Natural killer cell (primary cell): ENCODE measurements at regions not wholly inside any gene's neighbourhood (a gene's known extent, or its start where the extent isn't known, plus 50 kb on each side); places are given as distances from the start of the nearest gene placed in this dataset.

Experiments used
- ATAC-seq, 3 donors: fragments of 150-1000 bp in 2 of 3; fragments of 200-7000 bp in 1 of 3; cut with Tn5 transposase; 1 replicate in 1 of 3; 2 replicates in 2 of 3; pipeline ENCODE4 v1.10.0; 2021; ENCODE audit warnings: mild to moderate bottlenecking in 2 of 3, moderate library complexity in 2 of 3
- DNase-seq, 2 donors: peaks; one replicate each; pipeline versions ENCODE4 v3.0.0 to v3.0.0-alpha.2; 2013 to 2021; ENCODE audit warnings: mixed read lengths in 1 of 2
- H3K27ac ChIP-seq: one replicate; pipeline ENCODE4 v1.5.1; 2013; ENCODE audit warnings: mild to moderate bottlenecking, low read length
- H3K27me3 ChIP-seq: one replicate; pipeline ENCODE4 v1.6.1; 2013; ENCODE audit warnings: low read length; ENCODE audit not compliant: control insufficient read depth, insufficient read depth
- H3K36me3 ChIP-seq: one replicate; pipeline ENCODE4 v1.6.1; 2013; ENCODE audit warnings: low read length; ENCODE audit not compliant: control insufficient read depth, insufficient read depth
- H3K4me1 ChIP-seq: one replicate; pipeline ENCODE4 v1.6.1; 2013; ENCODE audit warnings: low read length; ENCODE audit not compliant: control insufficient read depth, insufficient read depth
- H3K4me3 ChIP-seq: one replicate; pipeline ENCODE4 v1.5.1; 2013; ENCODE audit warnings: low read length
- H3K9me3 ChIP-seq: one replicate; pipeline ENCODE4 v1.6.1; 2013; ENCODE audit warnings: low read length; ENCODE audit not compliant: control insufficient read depth, insufficient read depth
- H3K27ac Mint-ChIP-seq, 2 donors: one replicate each; pipeline ENCODE4 v1.8.0; 2022; ENCODE audit warnings: mild to moderate bottlenecking in 2 of 2, mixed read lengths in 2 of 2, moderate library complexity in 1 of 2
- H3K27me3 Mint-ChIP-seq, 2 donors: one replicate each; pipeline ENCODE4 v1.8.0; 2022; ENCODE audit warnings: low read depth in 2 of 2, mixed read lengths in 2 of 2
- H3K36me3 Mint-ChIP-seq: one replicate; pipeline ENCODE4 v1.8.0; 2022; ENCODE audit warnings: mixed read lengths
- H3K4me1 Mint-ChIP-seq, 2 donors: one replicate each; pipeline ENCODE4 v1.8.0; 2022; ENCODE audit warnings: mixed read lengths in 2 of 2
- H3K4me3 Mint-ChIP-seq: one replicate; pipeline ENCODE4 v1.8.0; 2022; ENCODE audit warnings: mild to moderate bottlenecking, moderate library complexity, mixed read lengths
- H3K9me3 Mint-ChIP-seq, 2 donors: one replicate each; pipeline ENCODE4 v1.8.0; 2022; ENCODE audit warnings: mixed read lengths in 2 of 2
- CTCF ChIP-seq: fragments of 200-600 bp; IDR thresholded peaks from one replicate; pipeline ENCODE4 v1.8.0; 2022; ENCODE audit warnings: antibody characterized with exemption
- WGBS: methylation state at CpG from one replicate; pipeline ENCODE4 v1.1.7; 2013; ENCODE audit warnings: missing lambda C conversion rate; ENCODE audit not compliant: insufficient coverage; 5-methylcytosine and 5-hydroxymethylcytosine counted together
- intact Hi-C: fragments of 100-400 bp; cut with micrococcal nuclease; formaldehyde crosslinking; loops from one replicate; pipeline ENCODE4 v1.14.2; 2022

DNA sequence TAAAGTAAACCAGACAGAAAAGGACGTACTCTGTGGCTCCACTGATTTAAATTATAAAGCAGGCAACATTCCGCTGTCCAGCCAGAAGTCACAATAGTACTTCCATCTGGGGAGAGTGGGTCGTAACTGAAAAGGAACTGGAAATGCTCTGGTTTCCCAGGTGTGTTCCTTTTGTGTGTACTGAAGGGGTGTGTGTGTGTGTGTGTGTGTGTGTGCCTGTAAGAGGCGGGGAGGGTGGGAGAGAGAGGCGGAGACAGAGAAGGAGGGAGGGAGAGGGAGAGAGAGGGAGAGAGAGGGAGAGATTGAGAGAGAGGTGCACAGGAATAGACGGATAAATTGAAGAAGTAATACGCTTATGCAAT, 178.4 kb upstream of the ZNF184 start:
- no peaks in the 10 kb centered on the region for H3K9me3 ChIP-seq
- WGBS = 37% methylated on average over 7 of the region's 7 CpGs
- peaks cover 6% of the 10 kb centered on the region for H3K36me3 Mint-ChIP-seq
- H3K27ac ChIP-seq = no peak overlapping the region
- peaks cover 15% of the 10 kb centered on the region for H3K27me3 ChIP-seq
- H3K27me3 Mint-ChIP-seq = peaks cover 41 to 49% of the 10 kb centered on the region in 2 donors
- no peak overlapping the region for H3K4me3 Mint-ChIP-seq
- no peak for TF ChIP-seq CTCF
- no peaks in the 10 kb centered on the region for H3K4me1 Mint-ChIP-seq
- DNase-seq (no peak), ATAC-seq (no peak)
- intact Hi-C loops = no loop called here
- no peak overlapping the region for H3K4me3 ChIP-seq
- no peaks in the 10 kb centered on the region for H3K9me3 Mint-ChIP-seq
- no peaks in the 10 kb centered on the region for H3K4me1 ChIP-seq
- H3K27ac Mint-ChIP-seq = no peak overlapping the region
- H3K36me3 ChIP-seq = no peaks in the 10 kb centered on the region

DNA sequence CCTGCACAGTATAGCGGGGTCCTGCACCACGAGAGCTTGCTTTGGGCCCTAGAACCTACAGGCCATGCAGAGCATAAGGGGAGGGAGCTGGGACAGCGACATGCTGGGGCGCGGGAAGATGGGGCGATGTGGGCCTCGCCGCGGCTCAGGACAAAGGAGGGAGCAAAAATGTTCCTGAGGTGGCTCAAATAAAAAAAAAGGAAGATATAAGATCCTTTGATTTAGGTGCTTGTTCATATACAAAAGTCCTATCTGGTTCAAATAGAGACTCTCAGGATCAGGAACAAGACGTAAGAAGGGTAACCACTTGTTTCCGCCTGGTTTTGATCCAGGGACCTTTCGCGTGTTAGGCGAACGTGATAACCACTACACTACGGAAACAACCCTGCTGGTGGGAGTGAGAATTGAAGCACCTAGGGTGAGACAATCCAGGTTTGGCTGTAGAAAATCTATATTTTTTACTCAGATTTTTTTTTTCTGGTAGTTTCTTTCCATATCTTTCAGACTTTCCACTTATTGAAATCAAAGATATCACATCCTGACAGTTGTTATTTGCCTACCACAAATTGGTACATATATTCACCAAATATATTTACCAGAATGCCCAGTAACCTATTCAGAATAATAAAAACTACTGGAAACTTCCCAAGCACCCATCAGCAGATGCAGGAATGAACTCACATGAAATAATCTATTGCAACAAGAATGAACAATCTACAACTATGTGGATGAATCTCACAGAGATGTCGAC, 177.9 kb upstream of the ZNF184 start:
- TF ChIP-seq CTCF = no peak
- H3K27me3 Mint-ChIP-seq = peaks cover 39 to 45% of the 10 kb centered on the region in 2 donors
- ATAC-seq (no peak), DNase-seq (peak in 1 of 2 donors; percentile 47)
- H3K4me1 Mint-ChIP-seq = no peaks in the 10 kb centered on the region
- Histone ChIP-seq H3K4me3 (no peak overlapping the region), H3K27ac (no peak overlapping the region), H3K4me1 (no peaks in the 10 kb centered on the region), H3K27me3 (peaks cover 15% of the 10 kb centered on the region), H3K9me3 (no peaks in the 10 kb centered on the region), H3K36me3 (no peaks in the 10 kb centered on the region)
- H3K36me3 Mint-ChIP-seq = peaks cover 6% of the 10 kb centered on the region
- WGBS = 14% methylated on average over 17 of the region's 17 CpGs
- H3K9me3 Mint-ChIP-seq = no peaks in the 10 kb centered on the region
- no peak overlapping the region for H3K27ac Mint-ChIP-seq
- no peak overlapping the region for H3K4me3 Mint-ChIP-seq
- intact Hi-C loops = no loop called here

DNA sequence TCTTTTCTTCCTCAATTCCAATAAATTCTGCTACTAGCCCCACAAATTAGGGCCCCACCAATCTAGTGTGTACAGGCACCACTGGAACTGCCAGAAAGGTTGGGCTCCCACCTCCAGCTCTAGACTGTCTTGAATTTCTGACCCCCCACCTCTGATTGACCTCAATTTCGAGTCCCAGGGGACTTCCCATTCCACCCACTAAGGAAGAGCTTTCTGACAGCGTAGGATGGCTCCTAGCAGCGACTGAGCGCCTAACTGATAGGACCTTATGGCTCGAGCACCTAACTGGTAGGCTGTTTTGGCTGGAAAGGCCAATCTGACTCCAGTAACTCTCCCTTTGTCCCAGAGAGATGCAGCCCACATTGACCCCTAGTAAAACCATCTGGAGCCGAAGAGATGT, 171.6 kb upstream of the ZNF184 start:
- Mint-ChIP-seq H3K4me3 (no peak overlapping the region), H3K36me3 (no peaks in the 10 kb centered on the region), H3K9me3 (no peaks in the 10 kb centered on the region), H3K27ac (no peak overlapping the region), H3K27me3 (peaks cover 25 to 38% of the 10 kb centered on the region in 2 donors), H3K4me1 (no peaks in the 10 kb centered on the region)
- Histone ChIP-seq H3K27me3 (peaks cover 3% of the 10 kb centered on the region), H3K27ac (no peak overlapping the region), H3K36me3 (no peaks in the 10 kb centered on the region), H3K9me3 (no peaks in the 10 kb centered on the region), H3K4me1 (no peaks in the 10 kb centered on the region), H3K4me3 (no peak overlapping the region)
- no peak for TF ChIP-seq CTCF
- DNase-seq = no peak
- no peak for ATAC-seq
- WGBS = 73% methylated on average over 6 of the region's 6 CpGs
- intact Hi-C loops = no loop called here
